ENCODE measurements at regions not wholly inside any gene's neighbourhood (a gene's known extent, or its start where the extent isn't known, plus 50 kb on each side); places are given as distances from the start of the nearest gene placed in this dataset.

- ChIA-PET CTCF (ENCODE audit: low intra/inter-chr PET ratio, low total read pairs) (no interaction called here), POLR2A (no interaction called here)
- ATAC-seq, result no peak
- Histone ChIP-seq H3K9ac (ENCODE audit: insufficient read depth, low read depth, low read length) (no peak overlapping the region), H3K4me2 (ENCODE audit: low read depth, low read length) (no peak overlapping the region), H3K79me2 (ENCODE audit: insufficient read depth, low read length) (no peaks in the 10 kb centered on the region), H4K20me1 (ENCODE audit: insufficient read depth, low read length) (no peaks in the 10 kb centered on the region), H3K4me3 (replicated peaks in 1 of 3; ENCODE audit: insufficient read depth in 1 of 3, low read depth in 2 of 3, low read length in 3 of 3) (no peak overlapping the region), H3K9me3 (ENCODE audit: low read length) (peaks cover 60% of the 10 kb centered on the region), H3K27ac (ENCODE audit: extremely low read length, insufficient read depth, low read length) (no peak overlapping the region), H3K36me3 (replicated peaks in 1 of 2; ENCODE audit: control insufficient read depth in 1 of 2, insufficient read depth in 2 of 2, low read length in 2 of 2) (no peaks in the 10 kb centered on the region), H3K27me3 (ENCODE audit: control insufficient read depth in 1 of 2, insufficient read depth in 2 of 2, low read length in 2 of 2) (no peaks in the 10 kb centered on the region), H3K4me1 (ENCODE audit: insufficient read depth, low read length) (no peaks in the 10 kb centered on the region), H2AFZ (ENCODE audit: low read length) (no peak overlapping the region)
- TF ChIP-seq ATF7 (IDR thresholded peaks at IDR 0.05) (0 out of 2 replicates have a peak, but pooled peaks have one; percentile 29), ATF7 (CRISPR knock-in tag; IDR thresholded peaks at IDR 0.05) (no peak), ZBTB44 (CRISPR knock-in tag; IDR thresholded peaks at IDR 0.05) (no peak)
- in situ Hi-C loops (cut with HindIII; ENCODE audit: extremely low pct_ligation_motif_present, low pct_unique_long_range_greater_than_20kb), result no loop called here
- DNase-seq (ENCODE audit: low spot score), result no peak
- WGBS (ENCODE audit: low lambda C conversion rate), result 39% methylated on average over 2 of the region's 2 CpGs
- intact Hi-C loops (cut with micrococcal nuclease; ENCODE audit: unreplicated experiment), result no loop called here
- FAIRE-seq, result no peak
- no TSS peak for BruUV-seq (replicated peaks)
Observed at GRCh38 chr6:9830808-9831207, 584.1 kb downstream of the TFAP2A start.

DNA sequence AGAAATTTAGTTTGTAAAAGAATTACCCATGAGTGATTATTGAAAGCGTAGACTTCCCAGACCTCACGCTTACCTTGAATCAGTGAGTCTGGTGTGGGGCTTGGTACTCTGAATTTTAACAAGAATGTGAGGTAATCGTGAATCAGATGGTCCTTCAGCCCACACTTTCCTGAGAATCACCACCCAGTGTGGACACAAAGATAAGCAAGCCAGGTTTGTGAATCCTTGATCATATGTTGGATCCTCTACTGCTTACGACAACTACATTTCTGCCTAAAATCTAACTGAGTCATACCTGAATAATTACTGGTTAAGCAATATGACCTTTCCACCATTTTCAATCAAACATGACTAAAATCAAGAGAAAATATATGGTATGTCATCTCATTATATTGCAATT lies 589.3 kb downstream of the TFAP2A start:
- BruUV-seq (replicated peaks), result no TSS peak
- H3K4me3 ChIP-seq (replicated peaks in 1 of 3; ENCODE audit: insufficient read depth in 1 of 3, low read depth in 2 of 3, low read length in 3 of 3), result no peak overlapping the region
- H3K36me3 ChIP-seq (replicated peaks in 1 of 2; ENCODE audit: control insufficient read depth in 1 of 2, insufficient read depth in 2 of 2, low read length in 2 of 2), result no peaks in the 10 kb centered on the region
- no peaks in the 10 kb centered on the region for H3K79me2 ChIP-seq (ENCODE audit: insufficient read depth, low read length)
- FAIRE-seq (no peak), DNase-seq (ENCODE audit: low spot score) (no peak), ATAC-seq (no peak)
- H3K4me1 ChIP-seq (ENCODE audit: insufficient read depth, low read length), result no peaks in the 10 kb centered on the region
- no peak overlapping the region for H3K4me2 ChIP-seq (ENCODE audit: low read depth, low read length)
- ChIA-PET CTCF (ENCODE audit: low intra/inter-chr PET ratio, low total read pairs) (no interaction called here), POLR2A (no interaction called here)
- no peaks in the 10 kb centered on the region for H3K27me3 ChIP-seq (ENCODE audit: control insufficient read depth in 1 of 2, insufficient read depth in 2 of 2, low read length in 2 of 2)
- H2AFZ ChIP-seq (ENCODE audit: low read length), result no peak overlapping the region
- no peaks in the 10 kb centered on the region for H4K20me1 ChIP-seq (ENCODE audit: insufficient read depth, low read length)
- intact Hi-C loops (cut with micrococcal nuclease; ENCODE audit: unreplicated experiment), result no loop called here
- in situ Hi-C loops (cut with HindIII; ENCODE audit: extremely low pct_ligation_motif_present, low pct_unique_long_range_greater_than_20kb), result no loop called here
- no peak overlapping the region for H3K27ac ChIP-seq (ENCODE audit: extremely low read length, insufficient read depth, low read length)
- 34% methylated on average over 4 of the region's 4 CpGs for WGBS (ENCODE audit: low lambda C conversion rate)
- no peak overlapping the region for H3K9ac ChIP-seq (ENCODE audit: insufficient read depth, low read depth, low read length)
- peaks cover 61% of the 10 kb centered on the region for H3K9me3 ChIP-seq (ENCODE audit: low read length)
- TF ChIP-seq MTA3 (CRISPR knock-in tag; IDR thresholded peaks at IDR 0.05) (no peak), TFAP4 (IDR thresholded peaks at IDR 0.05; ENCODE audit: borderline replicate concordance, low read depth) (no peak), TRIM24 (CRISPR knock-in tag; IDR thresholded peaks at IDR 0.05) (no peak), ZNF414 (CRISPR knock-in tag; IDR thresholded peaks at IDR 0.05) (no peak), JUND (CRISPR knock-in tag; IDR thresholded peaks at IDR 0.05) (no peak), RNF219 (CRISPR knock-in tag; IDR thresholded peaks at IDR 0.05) (no peak)
- TF ChIP-seq, protein P1, sequence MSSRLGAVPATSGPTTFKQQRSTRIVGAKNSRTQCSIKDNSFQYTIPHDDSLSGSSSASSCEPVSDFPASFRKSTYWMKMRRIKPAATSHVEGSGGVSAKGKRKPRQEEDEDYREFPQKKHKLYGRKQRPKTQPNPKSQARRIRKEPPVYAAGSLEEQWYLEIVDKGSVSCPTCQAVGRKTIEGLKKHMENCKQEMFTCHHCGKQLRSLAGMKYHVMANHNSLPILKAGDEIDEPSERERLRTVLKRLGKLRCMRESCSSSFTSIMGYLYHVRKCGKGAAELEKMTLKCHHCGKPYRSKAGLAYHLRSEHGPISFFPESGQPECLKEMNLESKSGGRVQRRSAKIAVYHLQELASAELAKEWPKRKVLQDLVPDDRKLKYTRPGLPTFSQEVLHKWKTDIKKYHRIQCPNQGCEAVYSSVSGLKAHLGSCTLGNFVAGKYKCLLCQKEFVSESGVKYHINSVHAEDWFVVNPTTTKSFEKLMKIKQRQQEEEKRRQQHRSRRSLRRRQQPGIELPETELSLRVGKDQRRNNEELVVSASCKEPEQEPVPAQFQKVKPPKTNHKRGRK (CRISPR knock-in tag; IDR thresholded peaks at IDR 0.05), result no peak

All from HepG2 (cell line).